ENCODE measurements at regions not wholly inside any gene's neighbourhood (a gene's known extent, or its start where the extent isn't known, plus 50 kb on each side); places are given as distances from the start of the nearest gene placed in this dataset.

GRCh38 chr15:89018207-89018606 is 70.0 kb upstream of the ABHD2 start:
- TF ChIP-seq CTCF (IDR thresholded peaks at IDR 0.05; ENCODE audit: insufficient read depth, low read length, poor library complexity, severe bottlenecking) = no peak
- no peak for TF ChIP-seq EZH2phosphoT487 (conservative IDR thresholded peaks at IDR 0.05; ENCODE audit: low read length)
